ENCODE measurements at regions not wholly inside any gene's neighbourhood (a gene's known extent, or its start where the extent isn't known, plus 50 kb on each side); places are given as distances from the start of the nearest gene placed in this dataset.

DNA sequence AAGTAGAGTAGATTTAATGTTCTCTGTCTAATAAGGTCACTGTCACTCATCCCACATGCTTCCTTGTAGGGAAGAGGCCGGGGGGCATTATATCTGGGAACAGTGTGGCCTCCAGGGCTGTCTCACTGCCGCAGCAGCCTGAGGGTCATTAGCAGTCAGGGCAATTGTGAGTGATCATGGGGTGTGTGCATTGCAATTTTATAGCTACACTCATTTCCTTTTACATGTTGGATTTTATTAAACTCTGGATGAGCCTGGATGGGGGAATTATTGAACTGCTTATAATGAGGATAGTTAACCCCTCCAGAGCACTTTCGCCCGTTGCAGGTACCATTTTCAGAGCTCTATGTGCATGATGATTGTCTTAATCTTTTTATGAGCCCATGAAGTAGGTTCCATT lies 60.9 kb upstream of the DISP3 start:
- H3K27me3 Mint-ChIP-seq: peaks cover 3% of the 10 kb centered on the region
- H3K36me3 Mint-ChIP-seq: no peaks in the 10 kb centered on the region
- H3K4me1 Mint-ChIP-seq (ENCODE audit: low read depth): no peaks in the 10 kb centered on the region
- no peak overlapping the region for H3K27ac Mint-ChIP-seq
- no peak overlapping the region for H3K4me3 Mint-ChIP-seq
- no peaks in the 10 kb centered on the region for H3K9me3 Mint-ChIP-seq (ENCODE audit: low read depth)

DNA sequence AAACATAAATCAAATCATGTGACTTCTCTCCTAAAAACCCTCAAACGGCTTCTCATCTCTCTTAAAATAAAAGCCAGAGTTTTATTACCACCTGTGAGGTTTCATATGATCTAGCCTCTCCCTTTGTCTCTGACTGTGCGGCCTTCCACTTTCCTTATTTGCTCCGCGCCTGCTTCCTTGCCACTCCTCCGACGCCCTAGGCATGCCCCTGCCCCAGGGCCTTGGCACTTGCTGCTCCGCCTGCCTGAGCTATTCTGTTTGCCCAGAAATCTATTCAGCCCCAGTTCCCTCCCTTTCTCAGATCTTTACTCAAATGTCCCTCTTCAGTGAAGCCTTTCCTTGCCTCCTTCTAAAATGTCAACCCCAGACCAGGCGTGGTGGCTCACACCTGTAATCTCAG lies 57.5 kb upstream of the DISP3 start:
- H3K4me3 Mint-ChIP-seq: no peak overlapping the region
- H3K9me3 Mint-ChIP-seq (ENCODE audit: low read depth): no peaks in the 10 kb centered on the region
- peaks cover 3% of the 10 kb centered on the region for H3K27me3 Mint-ChIP-seq
- no peak overlapping the region for H3K27ac Mint-ChIP-seq
- no peaks in the 10 kb centered on the region for H3K36me3 Mint-ChIP-seq
- H3K4me1 Mint-ChIP-seq (ENCODE audit: low read depth): no peaks in the 10 kb centered on the region

DNA sequence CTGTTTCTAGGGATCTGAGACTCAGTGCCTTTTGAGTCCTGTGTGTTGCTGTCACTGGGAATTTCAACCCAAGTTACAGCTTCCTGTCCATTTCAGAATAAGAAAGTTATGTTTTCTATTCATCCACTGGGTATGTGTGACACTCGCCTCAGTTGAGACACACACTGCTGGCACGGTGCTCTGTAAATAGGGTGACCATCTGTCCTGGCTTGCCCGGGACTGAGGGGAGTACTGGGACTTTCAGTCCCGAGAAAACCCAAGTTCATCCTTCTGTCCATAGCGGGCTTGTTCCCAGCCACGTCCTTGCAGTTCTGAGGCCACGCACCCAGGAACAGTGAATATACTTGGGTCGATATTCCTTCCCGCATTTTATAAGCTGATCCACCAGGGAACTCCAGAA lies 56.3 kb upstream of the DISP3 start:
- Mint-ChIP-seq H3K4me3 (no peak overlapping the region), H3K27ac (no peak overlapping the region), H3K9me3 (ENCODE audit: low read depth) (no peaks in the 10 kb centered on the region), H3K27me3 (no peaks in the 10 kb centered on the region), H3K36me3 (no peaks in the 10 kb centered on the region), H3K4me1 (ENCODE audit: low read depth) (no peaks in the 10 kb centered on the region)

DNA sequence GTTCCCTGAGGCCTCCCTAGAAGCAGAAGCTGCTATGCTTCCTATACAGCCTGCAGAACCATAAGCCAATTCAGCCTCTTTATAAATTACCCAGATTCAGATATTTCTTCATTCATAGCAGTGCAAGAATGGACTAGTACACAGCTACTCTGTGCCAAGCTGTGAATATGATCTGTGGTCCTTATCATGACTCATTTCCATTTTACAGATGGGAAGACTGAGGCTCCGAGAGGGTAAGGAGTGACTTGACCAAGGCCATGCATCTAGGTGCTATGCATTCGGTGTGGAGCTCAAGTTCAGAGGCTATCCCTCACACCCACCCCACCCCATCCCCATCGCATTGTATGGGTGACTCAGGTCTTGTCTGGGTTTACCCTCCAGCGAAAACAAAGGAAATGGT lies 52.3 kb upstream of the DISP3 start:
- Mint-ChIP-seq H3K9me3 (ENCODE audit: low read depth) (no peaks in the 10 kb centered on the region), H3K4me3 (no peak overlapping the region), H3K36me3 (no peaks in the 10 kb centered on the region), H3K27me3 (no peaks in the 10 kb centered on the region), H3K27ac (no peak overlapping the region), H3K4me1 (ENCODE audit: low read depth) (no peaks in the 10 kb centered on the region)

DNA sequence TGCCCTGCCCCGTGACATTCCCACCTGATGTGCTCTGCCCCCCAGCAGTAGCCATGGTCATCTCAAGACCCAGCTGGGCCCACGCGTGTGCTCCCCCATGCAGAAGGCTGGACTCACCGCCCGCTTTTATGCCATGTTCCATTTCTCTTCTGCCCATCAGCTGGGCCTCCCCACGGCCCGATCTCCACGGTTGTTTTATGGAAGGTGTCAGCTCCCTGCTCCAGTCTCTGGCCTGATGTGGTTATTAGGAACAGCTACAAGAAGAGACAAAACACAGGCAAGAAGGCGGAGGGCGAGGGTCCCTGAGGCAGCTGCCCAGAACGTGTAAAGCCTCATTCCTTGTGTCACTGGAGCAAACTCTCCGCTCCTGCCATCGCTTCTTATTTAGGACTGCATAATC lies 50.2 kb upstream of the DISP3 start:
- no peaks in the 10 kb centered on the region for H3K36me3 Mint-ChIP-seq
- H3K27ac Mint-ChIP-seq: no peak overlapping the region
- no peaks in the 10 kb centered on the region for H3K9me3 Mint-ChIP-seq (ENCODE audit: low read depth)
- H3K4me1 Mint-ChIP-seq (ENCODE audit: low read depth): no peaks in the 10 kb centered on the region
- H3K4me3 Mint-ChIP-seq: no peak overlapping the region
- H3K27me3 Mint-ChIP-seq: peaks cover 2% of the 10 kb centered on the region

All from activated naive CD8-positive, alpha-beta T cell (primary cell).